H1 (cell line): ENCODE measurements at regions not wholly inside any gene's neighbourhood (a gene's known extent, or its start where the extent isn't known, plus 50 kb on each side); places are given as distances from the start of the nearest gene placed in this dataset.

Source experiments
- CTCF ChIA-PET: fragments of 300-600 bp; sonication (Branson Sonifier 250); formaldehyde crosslinking; loops from one replicate; lab custom pipeline; 2021; ENCODE audit not compliant: partially characterized antibody; lab: Charles Lee
- POLR2A ChIA-PET: fragments of 300-600 bp; sonication (Branson Sonifier 250); formaldehyde crosslinking; loops from one replicate; lab custom pipeline; 2021; ENCODE audit warnings: inconsistent platforms; ENCODE audit not compliant: partially characterized antibody; lab: Charles Lee
- DNase-seq, 2 experiments: peaks; one replicate each; pipeline versions ENCODE4 v3.0.0 to v3.0.0-alpha.2; 2010 to 2022; ENCODE audit warnings: low spot score in 2 of 2, low read depth in 1 of 2, mixed read lengths in 1 of 2
- FAIRE-seq: peaks from 2 replicates; lab custom pipeline; 2011; peaks lifted over from hg19 to GRCh38; lab: Jason Lieb, UNC
- H2AFZ ChIP-seq: 2 replicates; pipeline ENCODE4 v1.8.1; 2012; ENCODE audit warnings: low read length, inconsistent platforms
- H2AK5ac ChIP-seq: 2 replicates; pipeline ENCODE4 v1.6.1; 2013; ENCODE audit warnings: low read depth, low read length
- H2BK120ac ChIP-seq: replicated peaks from 2 replicates; pipeline ENCODE3; 2013; ENCODE audit warnings: low read depth, low read length, inconsistent platforms
- H2BK12ac ChIP-seq: 2 replicates; pipeline ENCODE4 v1.6.1; 2013; ENCODE audit warnings: low read depth, low read length
- H2BK15ac ChIP-seq: 2 replicates; pipeline ENCODE4 v1.6.1; 2013; ENCODE audit warnings: low read length
- H2BK20ac ChIP-seq: 2 replicates; pipeline ENCODE4 v1.6.1; 2013; ENCODE audit warnings: low read length
- H2BK5ac ChIP-seq: 2 replicates; pipeline ENCODE4 v1.6.1; 2013; ENCODE audit warnings: low read depth, low read length
- H3K14ac ChIP-seq: 2 replicates; pipeline ENCODE4 v1.6.1; 2013; ENCODE audit warnings: inconsistent platforms; ENCODE audit not compliant: insufficient read length
- H3K18ac ChIP-seq: 2 replicates; pipeline ENCODE4 v1.6.1; 2013; ENCODE audit warnings: low read length; ENCODE audit errors: extremely low read depth
- H3K23ac ChIP-seq: 2 replicates; pipeline ENCODE4 v1.6.1; 2013; ENCODE audit warnings: inconsistent platforms; ENCODE audit not compliant: insufficient read length
- H3K23me2 ChIP-seq: 2 replicates; pipeline ENCODE4 v1.6.1; 2013; ENCODE audit warnings: low read depth, low read length
- H3K27ac ChIP-seq: 2 replicates; pipeline ENCODE4 v1.6.1; 2011; ENCODE audit warnings: low read depth, low read length, inconsistent platforms
- H3K27me3 ChIP-seq, 4 experiments: replicated peaks in 1 of 4; 1 replicate in 1 of 4; 2 replicates in 3 of 4; pipeline versions ENCODE4 v1.6.1 to v1.8.1; 2011 to 2013; ENCODE audit warnings: low read length in 3 of 4, mild to moderate bottlenecking in 3 of 4, inconsistent platforms in 2 of 4, mixed read lengths in 2 of 4, moderate library complexity in 1 of 4; ENCODE audit not compliant: control insufficient read depth in 3 of 4, insufficient read depth in 3 of 4; ENCODE audit errors: extremely low read depth in 1 of 4
- H3K36me3 ChIP-seq, 4 experiments: 2 replicates each; pipeline versions ENCODE4 v1.6.1 to v1.8.1; 2011 to 2013; ENCODE audit warnings: mild to moderate bottlenecking in 4 of 4, low read length in 3 of 4, moderate library complexity in 2 of 4, control low read depth in 1 of 4, inconsistent platforms in 1 of 4; ENCODE audit not compliant: insufficient read depth in 4 of 4, control insufficient read depth in 2 of 4
- H3K4ac ChIP-seq: replicated peaks from 2 replicates; pipeline ENCODE3; 2013; ENCODE audit warnings: low read length, low read depth, mixed read lengths, inconsistent platforms; ENCODE audit not compliant: insufficient read length
- H3K4me1 ChIP-seq, 4 experiments: replicated peaks in 1 of 4; 1 replicate in 1 of 4; 2 replicates in 3 of 4; pipeline versions ENCODE4 v1.6.1 to v1.8.1; 2011 to 2013; ENCODE audit warnings: low read length in 3 of 4, inconsistent platforms in 2 of 4, mixed read lengths in 1 of 4; ENCODE audit not compliant: insufficient read depth in 4 of 4, control insufficient read depth in 3 of 4
- H3K4me2 ChIP-seq, 2 experiments: 2 replicates each; pipeline versions ENCODE4 v1.6.1 to v1.8.1; 2011 to 2013; ENCODE audit warnings: low read depth in 2 of 2, low read length in 2 of 2, control low read depth in 1 of 2, inconsistent platforms in 1 of 2, mild to moderate bottlenecking in 1 of 2; ENCODE audit not compliant: insufficient read depth in 1 of 2
- H3K4me3 ChIP-seq, 4 experiments: fragments of 200-600, 300-600 bp in 1 of 4; sonication (generic), shearing (Covaris generic), sonication (Bioruptor Twin) in 1 of 4; 2 replicates each; pipeline versions ENCODE4 v1.5.1 to v1.8.1; 2011 to 2016; ENCODE audit warnings: low read length in 4 of 4, low read depth in 3 of 4, control low read depth in 2 of 4, inconsistent platforms in 2 of 4, mild to moderate bottlenecking in 2 of 4, mixed read lengths in 1 of 4, moderate library complexity in 1 of 4; ENCODE audit not compliant: insufficient read depth in 2 of 4; ENCODE audit errors: extremely low read depth in 1 of 4
- H3K56ac ChIP-seq: replicated peaks from 2 replicates; pipeline ENCODE3; 2013; ENCODE audit warnings: low read depth, mild to moderate bottlenecking, mixed read lengths, low read length, inconsistent platforms; ENCODE audit not compliant: insufficient read length
- H3K79me1 ChIP-seq: 2 replicates; pipeline ENCODE4 v1.6.1; 2013; ENCODE audit warnings: low read depth, low read length, control low read depth
- H3K79me2 ChIP-seq, 2 experiments: 2 replicates each; pipeline versions ENCODE4 v1.6.1 to v1.8.1; 2012 to 2013; ENCODE audit warnings: low read length in 2 of 2, mild to moderate bottlenecking in 2 of 2, inconsistent platforms in 1 of 2; ENCODE audit not compliant: insufficient read depth in 2 of 2, control insufficient read depth in 1 of 2
- H3K9ac ChIP-seq, 4 experiments: replicated peaks in 1 of 4; 1 replicate in 1 of 4; 2 replicates in 3 of 4; pipeline versions ENCODE4 v1.6.1 to v1.8.1; 2011 to 2013; ENCODE audit warnings: low read depth in 3 of 4, low read length in 3 of 4, control low read depth in 2 of 4, mild to moderate bottlenecking in 2 of 4, moderate library complexity in 2 of 4, inconsistent platforms in 1 of 4; ENCODE audit errors: extremely low read depth in 1 of 4
- H3K9me3 ChIP-seq, 2 experiments: 2 replicates each; pipeline versions ENCODE4 v1.6.1 to v1.8.1; 2012 to 2013; ENCODE audit warnings: mild to moderate bottlenecking in 2 of 2, moderate library complexity in 2 of 2, control low read depth in 1 of 2, inconsistent platforms in 1 of 2, low read depth in 1 of 2, low read length in 1 of 2, mixed read lengths in 1 of 2; ENCODE audit not compliant: insufficient read depth in 2 of 2
- H4K20me1 ChIP-seq, 2 experiments: replicated peaks in 1 of 2; 2 replicates each; pipeline versions ENCODE3 to v1.8.1; 2011 to 2013; ENCODE audit warnings: inconsistent platforms in 2 of 2, low read length in 2 of 2, mild to moderate bottlenecking in 1 of 2; ENCODE audit not compliant: insufficient read depth in 2 of 2, control insufficient read depth in 1 of 2
- H4K5ac ChIP-seq: 2 replicates; pipeline ENCODE4 v1.6.1; 2013; ENCODE audit warnings: low read length, low read depth, mixed read lengths, inconsistent platforms; ENCODE audit not compliant: insufficient read length
- H4K8ac ChIP-seq: 2 replicates; pipeline ENCODE4 v1.8.0; 2013; ENCODE audit warnings: mild to moderate bottlenecking, moderate library complexity, low read length, inconsistent platforms; ENCODE audit not compliant: insufficient read depth; ENCODE audit errors: extremely low read depth
- H4K91ac ChIP-seq: replicated peaks from 2 replicates; pipeline ENCODE3; 2013; ENCODE audit warnings: low read length, mixed read lengths, inconsistent platforms; ENCODE audit not compliant: insufficient read length
- CBX5 ChIP-seq: fragments of 300-800, 300-1000 bp; sonication (generic); IDR thresholded peaks from 2 replicates; pipeline ENCODE4 v1.7.1; 2016; ENCODE audit warnings: antibody characterized with exemption, low read length, low read depth
- CREB1 ChIP-seq: IDR thresholded peaks from 2 replicates; pipeline ENCODE4 v1.6.1; 2012; ENCODE audit warnings: inconsistent platforms
- SAP30 ChIP-seq: fragments of 300-600 bp; sonication (generic); IDR thresholded peaks from 2 replicates; pipeline ENCODE4 v1.7.1; 2012; ENCODE audit warnings: low read length, moderate library complexity, mild to moderate bottlenecking, inconsistent platforms; ENCODE audit not compliant: insufficient read depth, insufficient replicate concordance
- SP1 ChIP-seq: IDR thresholded peaks from 2 replicates; pipeline ENCODE4 v1.6.1; 2011; ENCODE audit warnings: low read depth, low read length
- SP2 ChIP-seq: IDR thresholded peaks from 2 replicates; pipeline ENCODE4 v1.6.1; 2012; ENCODE audit warnings: mild to moderate bottlenecking, low read length, inconsistent platforms
- SRF ChIP-seq: IDR thresholded peaks from 2 replicates; pipeline ENCODE4 v1.6.1; 2011; ENCODE audit warnings: mild to moderate bottlenecking, low read depth, low read length, moderate library complexity
- SUZ12 ChIP-seq: fragments of 200-600 bp; sonication (generic); IDR thresholded peaks from 2 replicates; pipeline ENCODE4 v1.6.1; 2012; ENCODE audit warnings: mild to moderate bottlenecking, inconsistent platforms, low read length, moderate library complexity, mixed read lengths
- TAF1 ChIP-seq: IDR thresholded peaks from 2 replicates; pipeline ENCODE4 v1.6.1; 2011; ENCODE audit warnings: mild to moderate bottlenecking, low read depth, low read length
- TAF7 ChIP-seq: optimal IDR thresholded peaks from 2 replicates; pipeline ENCODE3; 2011; ENCODE audit warnings: low read depth, mild to moderate bottlenecking, inconsistent platforms, low read length, moderate library complexity, borderline replicate concordance
- YY1 ChIP-seq: IDR thresholded peaks from 2 replicates; pipeline ENCODE4 v1.6.1; 2011; ENCODE audit warnings: low read depth, mild to moderate bottlenecking, low read length
- ZNF274 ChIP-seq: IDR thresholded peaks from 2 replicates; pipeline ENCODE4 v1.7.0; 2012; ENCODE audit warnings: low read length, borderline replicate concordance; ENCODE audit errors: extremely low read depth
- WGBS, 2 experiments: shearing (Covaris generic) in 1 of 2; methylation state at CpG; one replicate each; pipeline versions ENCODE4 v1.1.6 to v1.1.7; 2013 to 2015; ENCODE audit warnings: low lambda C conversion rate in 2 of 2, mixed read lengths in 2 of 2, inconsistent platforms in 1 of 2, low coverage in 1 of 2, missing lambda C conversion rate in 1 of 2; ENCODE audit not compliant: insufficient replicate concordance in 2 of 2, insufficient coverage in 1 of 2, insufficient read length in 1 of 2; ENCODE audit errors: extremely low coverage in 1 of 2, missing lambda C conversion rate in 1 of 2; 5-methylcytosine and 5-hydroxymethylcytosine counted together
- TF ChIP-seq, protein P1 (sequence below): IDR thresholded peaks from 2 replicates; pipeline ENCODE4 v1.6.1; 2011; ENCODE audit warnings: low read depth, mild to moderate bottlenecking, low read length; ENCODE audit not compliant: insufficient read depth
- TF ChIP-seq, protein P2 (sequence below), 3 experiments: IDR thresholded peaks; 1 replicate in 2 of 3; 2 replicates in 1 of 3; pipeline versions ENCODE4 v1.5.1 to v1.6.1; 2011; ENCODE audit warnings: low read length in 3 of 3, mild to moderate bottlenecking in 3 of 3, inconsistent platforms in 2 of 3, low read depth in 1 of 3, moderate library complexity in 1 of 3; ENCODE audit not compliant: insufficient read depth in 1 of 3; ENCODE audit errors: control extremely low read depth in 1 of 3

DNA sequence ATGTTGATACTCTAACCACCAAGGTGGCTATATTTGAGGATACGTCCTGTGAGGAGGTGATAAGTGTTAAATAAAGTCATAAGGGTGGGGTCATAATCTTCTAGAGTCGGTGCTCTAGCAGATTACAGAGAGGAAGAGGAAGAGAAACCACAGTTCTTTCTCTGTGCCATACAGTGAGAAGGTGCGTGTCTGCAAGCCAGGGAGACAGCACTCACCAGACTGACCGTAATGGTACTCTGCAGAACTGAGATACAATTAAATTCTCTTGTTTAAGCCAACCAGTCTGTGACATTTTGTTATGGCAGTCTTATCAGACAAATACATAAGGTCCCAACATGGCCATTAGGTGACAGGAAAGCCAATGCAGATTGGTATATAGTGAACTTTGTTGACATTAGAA is 480.9 kb upstream of the IGFBP7 start:
- no peaks in the 10 kb centered on the region for H3K79me2 ChIP-seq
- no peaks in the 10 kb centered on the region for H3K4me1 ChIP-seq
- H3K79me1 ChIP-seq, result no peaks in the 10 kb centered on the region
- WGBS, 2 experiments, result 80% methylated on average over 4 of the region's 4 CpGs; no CpG with 5 or more reads in 1 of the 2 experiments
- H3K4me2 ChIP-seq, result no peak overlapping the region
- no peak overlapping the region for H3K4me3 ChIP-seq
- TF ChIP-seq SUZ12 (no peak), CBX5 (no peak), SP2 (no peak), CREB1 (no peak), YY1 (no peak), TAF1 (no peak), SRF (no peak), TAF7 (no peak), SP1 (no peak), SAP30 (no peak), ZNF274 (no peak)
- TF ChIP-seq, protein P1, sequence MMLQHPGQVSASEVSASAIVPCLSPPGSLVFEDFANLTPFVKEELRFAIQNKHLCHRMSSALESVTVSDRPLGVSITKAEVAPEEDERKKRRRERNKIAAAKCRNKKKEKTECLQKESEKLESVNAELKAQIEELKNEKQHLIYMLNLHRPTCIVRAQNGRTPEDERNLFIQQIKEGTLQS, result no peak
- TF ChIP-seq, protein P2, sequence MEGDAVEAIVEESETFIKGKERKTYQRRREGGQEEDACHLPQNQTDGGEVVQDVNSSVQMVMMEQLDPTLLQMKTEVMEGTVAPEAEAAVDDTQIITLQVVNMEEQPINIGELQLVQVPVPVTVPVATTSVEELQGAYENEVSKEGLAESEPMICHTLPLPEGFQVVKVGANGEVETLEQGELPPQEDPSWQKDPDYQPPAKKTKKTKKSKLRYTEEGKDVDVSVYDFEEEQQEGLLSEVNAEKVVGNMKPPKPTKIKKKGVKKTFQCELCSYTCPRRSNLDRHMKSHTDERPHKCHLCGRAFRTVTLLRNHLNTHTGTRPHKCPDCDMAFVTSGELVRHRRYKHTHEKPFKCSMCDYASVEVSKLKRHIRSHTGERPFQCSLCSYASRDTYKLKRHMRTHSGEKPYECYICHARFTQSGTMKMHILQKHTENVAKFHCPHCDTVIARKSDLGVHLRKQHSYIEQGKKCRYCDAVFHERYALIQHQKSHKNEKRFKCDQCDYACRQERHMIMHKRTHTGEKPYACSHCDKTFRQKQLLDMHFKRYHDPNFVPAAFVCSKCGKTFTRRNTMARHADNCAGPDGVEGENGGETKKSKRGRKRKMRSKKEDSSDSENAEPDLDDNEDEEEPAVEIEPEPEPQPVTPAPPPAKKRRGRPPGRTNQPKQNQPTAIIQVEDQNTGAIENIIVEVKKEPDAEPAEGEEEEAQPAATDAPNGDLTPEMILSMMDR (IDR thresholded peaks at IDR 0.05; ENCODE audit: control extremely low read depth in 1 of 3, insufficient read depth in 1 of 3, low read depth in 1 of 3, low read length in 3 of 3), result no peak
- no peak overlapping the region for H3K14ac ChIP-seq
- no peak overlapping the region for H3K27ac ChIP-seq
- CTCF ChIA-PET, result interaction anchor here (1.7 kb wide), 1 partner anchor 149 kb away, joined by 6 read pairs; no protein-coding TSS in a partner anchor
- no peak overlapping the region for H2BK15ac ChIP-seq
- H3K9me3 ChIP-seq, result no peaks in the 10 kb centered on the region
- no peaks in the 10 kb centered on the region for H3K27me3 ChIP-seq
- no peak overlapping the region for H3K9ac ChIP-seq
- H2BK20ac ChIP-seq, result no peak overlapping the region
- no peak for DNase-seq
- no peaks in the 10 kb centered on the region for H3K23me2 ChIP-seq
- no peaks in the 10 kb centered on the region for H3K36me3 ChIP-seq
- no peaks in the 10 kb centered on the region for H4K20me1 ChIP-seq
- H4K91ac ChIP-seq, result no peak overlapping the region
- H4K8ac ChIP-seq, result no peak overlapping the region
- no peak overlapping the region for H2BK5ac ChIP-seq
- H3K4ac ChIP-seq, result no peak overlapping the region
- no peak overlapping the region for H2BK12ac ChIP-seq
- H3K23ac ChIP-seq, result no peak overlapping the region
- no peak overlapping the region for H3K18ac ChIP-seq
- POLR2A ChIA-PET, result no interaction called here
- no peak overlapping the region for H2BK120ac ChIP-seq
- FAIRE-seq, result no peak
- H4K5ac ChIP-seq, result no peak overlapping the region
- H3K56ac ChIP-seq, result no peak overlapping the region
- H2AFZ ChIP-seq, result no peak overlapping the region
- H2AK5ac ChIP-seq, result no peak overlapping the region
